DND-41 (cell line): ENCODE measurements at regions not wholly inside any gene's neighbourhood (a gene's known extent, or its start where the extent isn't known, plus 50 kb on each side); places are given as distances from the start of the nearest gene placed in this dataset.

Source experiments
- EZH2 ChIP-seq: IDR thresholded peaks from 3 replicates; pipeline ENCODE4 v1.6.1; 2012; ENCODE audit warnings: borderline replicate concordance, low read depth, mild to moderate bottlenecking, moderate library complexity, low read length, inconsistent platforms; ENCODE audit not compliant: severe bottlenecking
- TF ChIP-seq, protein P1 (sequence below): IDR thresholded peaks from 2 replicates; pipeline ENCODE4 v1.5.1; 2012; ENCODE audit warnings: borderline replicate concordance, low read length, moderate library complexity, mild to moderate bottlenecking; ENCODE audit not compliant: poor library complexity, severe bottlenecking; ENCODE audit errors: extremely low read depth

DNA sequence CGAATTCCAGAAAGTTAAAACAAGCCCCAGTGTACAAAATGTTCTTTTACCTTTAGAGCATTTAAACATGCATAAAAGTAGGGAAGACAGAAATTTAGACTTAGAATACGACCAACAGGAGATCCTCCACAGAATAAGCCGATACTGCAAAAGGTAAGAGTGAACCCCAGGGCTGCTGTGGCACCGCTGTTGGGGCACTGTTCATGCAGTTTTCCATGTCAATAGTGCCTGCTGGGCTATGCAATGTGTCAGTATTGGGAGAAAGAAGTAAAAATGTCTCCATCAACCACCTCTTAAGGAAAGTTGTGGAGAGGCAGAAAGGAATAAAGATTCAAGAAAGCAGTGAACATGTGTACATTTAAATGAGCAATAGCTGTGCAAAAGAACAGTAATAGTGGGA lies 326.5 kb upstream of the SEMA3C start:
- TF ChIP-seq, protein P1, sequence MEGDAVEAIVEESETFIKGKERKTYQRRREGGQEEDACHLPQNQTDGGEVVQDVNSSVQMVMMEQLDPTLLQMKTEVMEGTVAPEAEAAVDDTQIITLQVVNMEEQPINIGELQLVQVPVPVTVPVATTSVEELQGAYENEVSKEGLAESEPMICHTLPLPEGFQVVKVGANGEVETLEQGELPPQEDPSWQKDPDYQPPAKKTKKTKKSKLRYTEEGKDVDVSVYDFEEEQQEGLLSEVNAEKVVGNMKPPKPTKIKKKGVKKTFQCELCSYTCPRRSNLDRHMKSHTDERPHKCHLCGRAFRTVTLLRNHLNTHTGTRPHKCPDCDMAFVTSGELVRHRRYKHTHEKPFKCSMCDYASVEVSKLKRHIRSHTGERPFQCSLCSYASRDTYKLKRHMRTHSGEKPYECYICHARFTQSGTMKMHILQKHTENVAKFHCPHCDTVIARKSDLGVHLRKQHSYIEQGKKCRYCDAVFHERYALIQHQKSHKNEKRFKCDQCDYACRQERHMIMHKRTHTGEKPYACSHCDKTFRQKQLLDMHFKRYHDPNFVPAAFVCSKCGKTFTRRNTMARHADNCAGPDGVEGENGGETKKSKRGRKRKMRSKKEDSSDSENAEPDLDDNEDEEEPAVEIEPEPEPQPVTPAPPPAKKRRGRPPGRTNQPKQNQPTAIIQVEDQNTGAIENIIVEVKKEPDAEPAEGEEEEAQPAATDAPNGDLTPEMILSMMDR: no peak
- no peak for TF ChIP-seq EZH2
